Natural killer cell (primary cell): ENCODE measurements at regions not wholly inside any gene's neighbourhood (a gene's known extent, or its start where the extent isn't known, plus 50 kb on each side); places are given as distances from the start of the nearest gene placed in this dataset.

Source experiments
- ATAC-seq, 3 donors: fragments of 150-1000 bp in 2 of 3; fragments of 200-7000 bp in 1 of 3; cut with Tn5 transposase; 1 replicate in 1 of 3; 2 replicates in 2 of 3; pipeline ENCODE4 v1.10.0; 2021; ENCODE audit warnings: mild to moderate bottlenecking in 2 of 3, moderate library complexity in 2 of 3
- DNase-seq, 2 donors: peaks; one replicate each; pipeline versions ENCODE4 v3.0.0 to v3.0.0-alpha.2; 2013 to 2021; ENCODE audit warnings: mixed read lengths in 1 of 2
- H3K27ac ChIP-seq: one replicate; pipeline ENCODE4 v1.5.1; 2013; ENCODE audit warnings: mild to moderate bottlenecking, low read length
- H3K27me3 ChIP-seq: one replicate; pipeline ENCODE4 v1.6.1; 2013; ENCODE audit warnings: low read length; ENCODE audit not compliant: control insufficient read depth, insufficient read depth
- H3K36me3 ChIP-seq: one replicate; pipeline ENCODE4 v1.6.1; 2013; ENCODE audit warnings: low read length; ENCODE audit not compliant: control insufficient read depth, insufficient read depth
- H3K4me1 ChIP-seq: one replicate; pipeline ENCODE4 v1.6.1; 2013; ENCODE audit warnings: low read length; ENCODE audit not compliant: control insufficient read depth, insufficient read depth
- H3K4me3 ChIP-seq: one replicate; pipeline ENCODE4 v1.5.1; 2013; ENCODE audit warnings: low read length
- H3K9me3 ChIP-seq: one replicate; pipeline ENCODE4 v1.6.1; 2013; ENCODE audit warnings: low read length; ENCODE audit not compliant: control insufficient read depth, insufficient read depth
- H3K27ac Mint-ChIP-seq, 2 donors: one replicate each; pipeline ENCODE4 v1.8.0; 2022; ENCODE audit warnings: mild to moderate bottlenecking in 2 of 2, mixed read lengths in 2 of 2, moderate library complexity in 1 of 2
- H3K27me3 Mint-ChIP-seq, 2 donors: one replicate each; pipeline ENCODE4 v1.8.0; 2022; ENCODE audit warnings: low read depth in 2 of 2, mixed read lengths in 2 of 2
- H3K36me3 Mint-ChIP-seq: one replicate; pipeline ENCODE4 v1.8.0; 2022; ENCODE audit warnings: mixed read lengths
- H3K4me1 Mint-ChIP-seq, 2 donors: one replicate each; pipeline ENCODE4 v1.8.0; 2022; ENCODE audit warnings: mixed read lengths in 2 of 2
- H3K4me3 Mint-ChIP-seq: one replicate; pipeline ENCODE4 v1.8.0; 2022; ENCODE audit warnings: mild to moderate bottlenecking, moderate library complexity, mixed read lengths
- H3K9me3 Mint-ChIP-seq, 2 donors: one replicate each; pipeline ENCODE4 v1.8.0; 2022; ENCODE audit warnings: mixed read lengths in 2 of 2
- WGBS: methylation state at CpG from one replicate; pipeline ENCODE4 v1.1.7; 2013; ENCODE audit warnings: missing lambda C conversion rate; ENCODE audit not compliant: insufficient coverage; 5-methylcytosine and 5-hydroxymethylcytosine counted together
- intact Hi-C: fragments of 100-400 bp; cut with micrococcal nuclease; formaldehyde crosslinking; loops from one replicate; pipeline ENCODE4 v1.14.2; 2022
- TF ChIP-seq, protein P1 (sequence below): fragments of 200-600 bp; IDR thresholded peaks from one replicate; pipeline ENCODE4 v1.8.0; 2022; ENCODE audit warnings: antibody characterized with exemption

- no peaks in the 10 kb centered on the region for H3K27me3 Mint-ChIP-seq
- H3K27ac ChIP-seq = no peak overlapping the region
These were observed 569.2 kb downstream of the ZBBX start for GRCh38 chr3:166810741-166811445.

DNA sequence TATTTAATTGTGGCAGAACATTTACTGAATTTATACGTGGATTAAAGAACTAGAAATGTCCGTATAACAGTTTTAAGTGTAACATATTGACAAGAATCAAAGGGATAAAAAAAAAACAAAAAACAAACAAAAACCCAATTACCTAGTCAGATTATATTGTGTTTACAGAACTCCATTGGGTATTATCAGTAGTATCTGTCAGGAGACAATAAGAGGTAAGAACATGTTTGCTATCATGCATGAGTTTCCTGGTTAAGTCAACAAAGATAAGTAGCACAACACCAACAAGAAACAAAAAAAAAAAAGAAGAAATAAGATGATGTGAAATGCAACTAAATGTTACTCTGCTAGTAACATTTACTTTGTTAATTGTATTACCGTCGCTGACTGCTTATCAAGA is 570.6 kb downstream of the ZBBX start:
- Histone ChIP-seq H3K27ac (no peak overlapping the region), H3K36me3 (no peaks in the 10 kb centered on the region), H3K9me3 (peaks cover 11% of the 10 kb centered on the region), H3K4me1 (no peaks in the 10 kb centered on the region), H3K4me3 (no peak overlapping the region), H3K27me3 (no peaks in the 10 kb centered on the region)
- Mint-ChIP-seq H3K36me3 (peaks cover 12% of the 10 kb centered on the region), H3K27me3 (no peaks in the 10 kb centered on the region), H3K4me1 (no peaks in the 10 kb centered on the region), H3K9me3 (peaks cover 27 to 40% of the 10 kb centered on the region in 2 donors), H3K27ac (no peak overlapping the region), H3K4me3 (no peak overlapping the region)
- DNase-seq (no peak), ATAC-seq (no peak)
- intact Hi-C loops = no loop called here
- TF ChIP-seq, protein P1, sequence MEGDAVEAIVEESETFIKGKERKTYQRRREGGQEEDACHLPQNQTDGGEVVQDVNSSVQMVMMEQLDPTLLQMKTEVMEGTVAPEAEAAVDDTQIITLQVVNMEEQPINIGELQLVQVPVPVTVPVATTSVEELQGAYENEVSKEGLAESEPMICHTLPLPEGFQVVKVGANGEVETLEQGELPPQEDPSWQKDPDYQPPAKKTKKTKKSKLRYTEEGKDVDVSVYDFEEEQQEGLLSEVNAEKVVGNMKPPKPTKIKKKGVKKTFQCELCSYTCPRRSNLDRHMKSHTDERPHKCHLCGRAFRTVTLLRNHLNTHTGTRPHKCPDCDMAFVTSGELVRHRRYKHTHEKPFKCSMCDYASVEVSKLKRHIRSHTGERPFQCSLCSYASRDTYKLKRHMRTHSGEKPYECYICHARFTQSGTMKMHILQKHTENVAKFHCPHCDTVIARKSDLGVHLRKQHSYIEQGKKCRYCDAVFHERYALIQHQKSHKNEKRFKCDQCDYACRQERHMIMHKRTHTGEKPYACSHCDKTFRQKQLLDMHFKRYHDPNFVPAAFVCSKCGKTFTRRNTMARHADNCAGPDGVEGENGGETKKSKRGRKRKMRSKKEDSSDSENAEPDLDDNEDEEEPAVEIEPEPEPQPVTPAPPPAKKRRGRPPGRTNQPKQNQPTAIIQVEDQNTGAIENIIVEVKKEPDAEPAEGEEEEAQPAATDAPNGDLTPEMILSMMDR = no peak
- WGBS = 100% methylated on average over 2 of the region's 4 CpGs

More at GRCh38 chr3:166810741-166811445, 569.2 kb downstream of the ZBBX start:
- TF ChIP-seq, protein P1 = no peak
- no peaks in the 10 kb centered on the region for H3K36me3 ChIP-seq
- peaks cover 9% of the 10 kb centered on the region for H3K36me3 Mint-ChIP-seq
- no peaks in the 10 kb centered on the region for H3K9me3 ChIP-seq
- H3K9me3 Mint-ChIP-seq = peaks cover 31 to 43% of the 10 kb centered on the region in 2 donors
- no peak for ATAC-seq
- no peak for DNase-seq
- H3K4me1 Mint-ChIP-seq = no peaks in the 10 kb centered on the region
- intact Hi-C loops = no loop called here
- H3K4me1 ChIP-seq = no peaks in the 10 kb centered on the region
- no peak overlapping the region for H3K4me3 Mint-ChIP-seq
- H3K27me3 ChIP-seq = no peaks in the 10 kb centered on the region
- no peak overlapping the region for H3K27ac Mint-ChIP-seq
- WGBS = 90% methylated on average over 23 of the region's 23 CpGs
- no peak overlapping the region for H3K4me3 ChIP-seq

- no peak overlapping the region for H3K4me3 ChIP-seq
- WGBS = 86% methylated on average over 4 of the region's 4 CpGs
These were observed 591.2 kb downstream of the ZBBX start for GRCh38 chr3:166788936-166789335.

More at GRCh38 chr3:166788936-166789335, 591.2 kb downstream of the ZBBX start:
- H3K4me1 Mint-ChIP-seq = no peaks in the 10 kb centered on the region
- TF ChIP-seq, protein P1 = no peak
- Histone ChIP-seq H3K9me3 (no peaks in the 10 kb centered on the region), H3K27me3 (no peaks in the 10 kb centered on the region), H3K4me1 (no peaks in the 10 kb centered on the region), H3K36me3 (no peaks in the 10 kb centered on the region), H3K27ac (no peak overlapping the region)
- peaks cover 7 to 9% of the 10 kb centered on the region in 2 donors for H3K9me3 Mint-ChIP-seq
- H3K27ac Mint-ChIP-seq = no peak overlapping the region
- DNase-seq = no peak
- no peak for ATAC-seq
- intact Hi-C loops = no loop called here
- H3K4me3 Mint-ChIP-seq = no peak overlapping the region
- H3K27me3 Mint-ChIP-seq = no peaks in the 10 kb centered on the region
- H3K36me3 Mint-ChIP-seq = no peaks in the 10 kb centered on the region
